ENCODE measurements at regions not wholly inside any gene's neighbourhood (a gene's known extent, or its start where the extent isn't known, plus 50 kb on each side); places are given as distances from the start of the nearest gene placed in this dataset.

GRCh38 chr12:28088566-28089272, 101.5 kb upstream of the CCDC91 start (continued):
- TF ChIP-seq ATF4 (CRISPR knock-in tag; IDR thresholded peaks at IDR 0.05) (no peak), AHDC1 (CRISPR knock-in tag; IDR thresholded peaks at IDR 0.05; ENCODE audit: borderline replicate concordance) (no peak), ZNF292 (CRISPR knock-in tag; IDR thresholded peaks at IDR 0.05; ENCODE audit: borderline replicate concordance, low read depth) (no peak), ZNF724P (CRISPR knock-in tag; IDR thresholded peaks at IDR 0.05; ENCODE audit: borderline replicate concordance) (no peak), MEF2D (CRISPR knock-in tag; IDR thresholded peaks at IDR 0.05) (no peak), HNF1A (IDR thresholded peaks at IDR 0.05; ENCODE audit: low read depth) (no peak), HNF1A (CRISPR knock-in tag; IDR thresholded peaks at IDR 0.05; ENCODE audit: borderline replicate concordance) (no peak)
